NOMO-1 treated with DMSO at 0.1 percent for 48 hours (cell line): ENCODE measurements at regions not wholly inside any gene's neighbourhood (a gene's known extent, or its start where the extent isn't known, plus 50 kb on each side); places are given as distances from the start of the nearest gene placed in this dataset.
"Not testable (repeated sequence)": the region's sequence is repeated elsewhere in the genome, so short reads cannot be mapped to it uniquely, and the experiment has no call there.

Experiments used
- DNase-seq: peaks from one replicate; lab custom pipeline; 2025; ENCODE audit not compliant: unreplicated experiment; lab: John Stamatoyannopoulos, UW

DNA sequence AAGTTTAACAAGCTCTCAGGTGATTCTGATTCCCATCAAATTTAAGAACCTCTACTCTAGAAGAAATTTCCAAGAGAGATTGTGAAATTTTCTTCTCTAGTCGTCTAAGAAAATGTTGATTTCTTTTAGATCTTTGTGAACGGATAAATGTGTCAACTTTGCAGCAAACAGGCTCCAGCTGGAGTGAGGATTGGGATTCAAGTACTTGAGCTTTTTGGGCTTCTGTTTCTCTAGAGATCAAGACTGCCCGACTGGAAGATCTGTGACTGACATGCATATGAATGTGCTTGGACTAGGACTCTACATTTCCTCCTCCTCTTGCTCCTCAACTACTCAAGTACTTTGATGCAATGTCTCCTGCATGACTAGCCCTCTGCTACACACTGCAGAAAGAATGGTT lies 388.3 kb downstream of the TMEM38B start:
- no peak for DNase-seq

DNA sequence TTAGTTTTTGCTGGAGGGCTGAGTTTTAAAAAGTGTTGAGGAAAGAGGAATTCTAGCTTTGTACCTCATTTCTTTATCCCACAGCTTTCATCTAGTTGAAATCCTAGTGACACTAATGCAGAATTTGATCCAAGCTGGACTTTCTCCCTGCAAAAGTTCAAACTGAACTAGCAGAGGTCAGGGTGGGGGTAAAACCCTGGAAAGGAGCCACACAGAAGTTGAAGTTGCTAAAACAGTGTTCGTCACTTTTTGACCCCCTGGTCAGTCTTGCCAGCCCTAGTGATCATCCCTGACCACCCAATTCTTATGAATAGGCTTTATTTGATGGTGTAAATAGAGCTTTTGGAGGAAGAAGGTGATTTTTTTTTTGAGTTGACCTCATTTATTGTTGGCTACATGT lies 390.4 kb downstream of the TMEM38B start:
- DNase-seq, result no peak

DNA sequence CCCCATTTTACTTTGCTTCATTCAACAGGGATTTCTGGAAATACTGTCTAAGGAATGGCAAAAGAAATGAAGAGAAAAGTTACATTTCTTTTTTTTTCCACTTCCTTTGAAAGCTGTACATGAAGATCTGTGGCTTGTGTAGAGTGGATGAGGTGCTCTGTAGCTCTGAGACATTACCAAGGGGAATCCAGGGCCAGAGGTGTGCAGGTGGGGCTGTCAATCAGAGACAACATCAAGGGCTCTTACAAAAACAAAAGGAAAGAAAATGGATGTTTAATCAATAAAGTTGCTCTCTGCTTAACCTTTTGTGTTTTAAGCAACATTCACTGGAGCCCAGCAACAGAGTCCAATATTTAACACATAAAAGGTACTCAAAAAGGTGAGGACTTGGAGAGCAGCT lies 391.1 kb downstream of the TMEM38B start:
- no peak for DNase-seq

DNA sequence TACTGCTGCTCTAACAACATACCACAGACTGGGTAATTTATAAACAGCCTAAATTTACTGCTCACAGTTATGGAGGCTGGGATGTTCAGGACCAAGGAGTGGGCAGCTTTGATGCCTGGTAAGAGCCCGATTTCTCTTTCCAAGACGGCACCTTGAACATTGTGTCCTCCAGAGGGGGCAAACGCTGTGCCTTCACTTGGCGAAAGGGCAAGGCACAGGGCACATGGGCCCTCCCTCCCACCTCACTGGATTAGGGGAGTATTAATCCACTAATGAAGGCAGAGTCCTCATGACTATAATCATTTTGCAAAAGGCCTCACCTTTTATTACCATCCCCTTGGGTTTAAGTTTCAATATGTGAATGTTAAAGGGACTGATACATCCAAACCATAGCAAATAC lies 397.7 kb downstream of the TMEM38B start:
- DNase-seq, result no peak

DNA sequence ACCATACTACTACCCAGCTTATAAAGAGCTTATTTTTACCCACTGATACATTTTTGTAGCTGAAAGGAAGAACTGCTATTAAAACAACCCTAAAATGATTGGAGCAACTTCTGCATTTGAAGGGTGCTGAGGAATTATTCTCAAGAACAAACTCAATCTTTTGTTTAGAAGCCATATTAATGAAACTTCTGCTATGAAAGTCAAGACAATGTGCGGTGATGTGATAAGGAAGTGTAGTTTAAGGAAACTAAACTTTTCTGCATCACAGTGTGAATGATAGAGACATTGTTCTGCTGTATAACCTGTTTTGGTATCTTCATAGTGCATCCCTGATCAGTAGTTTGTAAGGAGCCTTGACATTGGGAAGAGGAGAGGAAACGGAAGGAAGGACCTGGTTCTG lies 408.5 kb downstream of the TMEM38B start:
- no peak for DNase-seq

DNA sequence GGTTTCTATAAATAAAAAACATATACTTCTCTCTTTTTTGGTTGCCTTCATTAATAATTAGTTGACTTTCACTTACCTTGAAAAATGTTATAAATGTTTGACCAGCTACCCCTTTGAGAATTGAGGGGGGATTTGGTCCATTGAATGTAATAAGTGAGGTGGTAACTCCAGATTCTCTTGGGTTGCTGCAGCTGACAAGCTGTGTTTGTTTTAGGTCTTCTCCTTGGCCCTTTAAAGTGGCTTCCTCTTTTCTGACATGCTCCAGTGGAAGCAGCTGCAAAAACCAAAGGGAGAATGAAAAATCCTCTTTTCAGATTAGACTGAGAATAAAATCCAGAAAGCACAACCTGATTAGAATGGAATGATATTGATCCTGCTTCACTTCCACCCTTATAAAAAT lies 410.5 kb downstream of the TMEM38B start:
- no peak for DNase-seq

DNA sequence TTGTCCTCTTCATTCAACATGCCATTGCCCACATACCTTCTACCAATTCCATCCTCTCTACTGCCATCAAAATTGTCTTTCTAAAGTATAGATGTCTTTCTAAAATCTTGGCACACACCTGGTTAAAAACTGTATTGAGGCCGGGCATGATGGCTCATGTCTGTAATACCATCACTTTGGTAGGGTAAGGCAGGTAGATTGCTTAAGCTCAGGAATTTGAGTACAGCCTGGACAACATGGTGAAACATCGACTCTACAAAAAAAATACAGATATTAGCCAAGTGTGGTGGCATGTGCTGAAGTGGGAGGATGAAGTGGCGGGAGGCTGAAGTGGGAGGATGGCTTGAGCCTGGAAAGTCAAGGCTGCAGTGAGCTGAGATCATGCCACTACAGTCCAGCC lies 412.1 kb downstream of the TMEM38B start:
- no peak for DNase-seq

DNA sequence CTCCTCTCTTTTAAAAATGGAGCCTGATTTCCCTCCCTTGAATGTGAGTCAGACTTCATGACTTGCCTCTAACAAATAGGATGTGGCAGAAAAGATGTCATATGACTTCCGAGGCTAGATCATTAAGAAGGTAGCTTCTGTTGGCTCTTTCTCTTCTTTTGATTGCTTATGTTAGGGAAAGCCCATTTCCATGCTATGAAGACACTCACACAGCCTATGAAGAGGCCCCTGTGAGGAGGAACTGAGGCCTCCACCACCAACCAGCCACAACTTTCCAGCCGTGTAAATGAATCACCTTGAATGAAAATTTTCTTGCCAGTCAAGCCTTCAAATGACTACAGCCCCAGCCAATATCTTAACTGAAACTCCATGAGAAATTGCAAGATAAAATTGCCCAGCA lies 413.4 kb downstream of the TMEM38B start:
- no peak for DNase-seq

DNA sequence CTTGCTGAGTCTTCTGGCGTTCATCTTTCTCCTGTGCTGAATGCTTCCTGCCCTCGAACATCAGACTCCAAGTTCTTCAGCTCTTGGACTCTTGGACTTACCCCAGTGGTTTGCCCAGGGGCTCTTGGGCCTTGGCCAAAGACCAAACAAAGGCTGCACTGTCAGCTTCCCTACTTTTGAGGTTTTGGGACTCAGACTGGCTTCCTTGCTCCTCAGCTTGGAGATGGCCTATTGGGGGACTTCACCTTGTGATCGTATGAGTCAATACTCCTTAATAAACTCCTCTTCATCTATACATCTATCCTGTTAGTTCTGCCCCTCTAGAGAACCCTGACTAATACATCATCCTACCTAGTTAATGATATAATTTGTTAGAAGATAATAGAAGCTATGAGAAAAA lies 415.4 kb downstream of the TMEM38B start:
- DNase-seq, result not testable (repeated sequence)

DNA sequence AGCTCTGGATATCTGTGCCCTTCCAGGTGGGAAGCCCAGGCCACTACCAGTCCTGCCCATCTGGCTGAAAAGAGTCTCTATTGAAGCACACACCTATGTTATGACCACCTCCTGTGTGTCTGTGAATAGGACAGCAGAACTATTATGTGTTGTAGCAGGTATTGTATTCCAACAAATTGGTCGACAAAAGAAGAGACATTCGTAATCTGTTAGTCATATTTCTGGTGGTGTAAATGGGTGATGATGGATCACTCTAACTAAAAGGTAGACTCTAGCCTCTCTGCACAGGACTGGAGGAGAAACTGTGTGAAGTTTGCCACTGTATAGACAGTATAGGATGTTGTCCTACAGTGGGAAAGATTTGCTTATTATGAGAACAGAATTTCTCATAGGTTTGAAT lies 416.1 kb downstream of the TMEM38B start:
- DNase-seq, result no peak

DNA sequence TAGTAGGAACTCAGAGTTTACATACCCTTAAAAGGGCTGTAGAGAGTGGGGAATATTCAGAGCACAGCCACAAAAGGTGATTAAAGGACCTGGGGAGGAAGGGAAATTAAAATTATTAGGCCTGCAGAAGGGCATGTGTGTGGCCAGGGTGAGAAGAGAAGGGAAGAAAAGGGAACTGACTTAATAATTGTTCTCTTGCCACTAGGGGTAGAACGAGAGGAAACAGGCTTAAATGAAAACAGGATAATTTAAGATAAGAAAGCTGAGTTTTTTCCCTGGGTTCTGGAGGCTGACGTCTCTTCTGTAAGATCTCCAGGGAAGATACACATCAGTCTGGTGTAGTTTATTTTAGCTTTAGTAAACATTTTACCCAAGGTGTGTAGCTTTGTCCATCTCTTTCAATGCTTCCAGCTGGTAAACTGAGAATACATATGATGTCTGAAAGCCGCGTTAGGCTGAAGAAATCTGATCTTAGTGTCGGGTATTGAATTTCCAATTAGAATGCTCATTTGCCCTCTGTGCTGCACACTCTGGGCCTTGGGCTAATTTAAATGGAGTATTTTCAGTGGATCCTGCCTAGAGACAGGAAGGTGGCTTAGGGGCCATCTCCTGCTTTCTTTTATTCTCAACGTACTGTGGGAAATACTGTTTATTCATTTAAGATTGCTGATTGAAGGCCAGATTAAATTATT lies 416.8 kb downstream of the TMEM38B start:
- no peak for DNase-seq

DNA sequence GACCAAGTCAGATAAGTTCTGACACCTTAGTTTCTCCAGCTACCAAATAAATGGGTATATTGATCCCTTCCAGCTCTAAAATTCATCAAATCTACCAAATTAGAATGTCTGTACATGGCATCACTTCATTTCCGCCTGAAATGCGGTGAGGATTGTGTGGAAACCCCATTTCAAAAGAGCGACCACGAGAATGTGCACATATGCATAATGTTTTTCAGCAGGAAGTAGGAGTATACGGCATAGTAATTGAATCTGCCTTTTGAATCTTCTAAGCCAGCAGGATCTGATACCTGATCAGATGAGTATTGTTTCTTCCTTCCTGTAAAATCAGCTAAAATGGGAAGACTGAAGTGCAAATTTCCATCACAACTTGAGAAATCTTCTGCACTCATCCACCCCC lies 418.6 kb downstream of the TMEM38B start:
- no peak for DNase-seq

DNA sequence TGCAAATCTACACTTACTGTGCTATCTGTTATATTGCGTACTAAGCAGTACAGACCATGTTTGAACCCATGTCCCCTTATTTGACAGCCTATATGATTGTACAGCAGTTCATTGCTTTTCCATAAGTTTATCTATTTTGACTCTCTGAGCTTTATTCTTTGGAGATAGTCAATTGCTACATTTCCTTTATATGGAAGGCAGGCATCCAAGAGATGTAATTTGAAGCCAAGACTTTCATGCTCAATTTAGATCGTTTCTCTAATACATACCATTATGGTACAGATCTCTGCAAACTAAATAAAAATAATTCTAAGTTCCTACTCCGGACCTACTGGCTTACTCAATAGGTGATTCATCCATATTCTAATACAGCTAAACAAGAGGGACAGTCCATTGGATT lies 424.8 kb downstream of the TMEM38B start:
- no peak for DNase-seq

DNA sequence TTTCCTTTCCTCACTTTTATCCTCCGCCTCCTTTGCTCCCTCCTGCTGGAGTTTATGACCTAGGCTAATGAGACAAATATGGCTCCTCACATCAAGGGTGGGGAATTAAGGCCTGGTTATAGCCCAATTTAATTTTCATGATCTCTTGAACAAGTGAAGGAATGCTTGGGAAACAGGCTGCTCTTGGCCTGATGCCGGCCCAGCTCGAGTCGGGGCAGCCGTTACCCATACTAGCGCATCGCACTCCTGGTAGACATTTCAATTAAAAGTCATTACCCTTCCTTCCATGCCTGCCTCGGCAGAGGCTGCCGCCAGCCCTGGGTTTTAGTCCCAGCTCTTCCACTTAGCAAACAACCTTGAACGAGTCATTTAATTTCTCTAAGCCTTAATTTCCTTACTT lies 425.7 kb downstream of the TMEM38B start:
- DNase-seq, result no peak

DNA sequence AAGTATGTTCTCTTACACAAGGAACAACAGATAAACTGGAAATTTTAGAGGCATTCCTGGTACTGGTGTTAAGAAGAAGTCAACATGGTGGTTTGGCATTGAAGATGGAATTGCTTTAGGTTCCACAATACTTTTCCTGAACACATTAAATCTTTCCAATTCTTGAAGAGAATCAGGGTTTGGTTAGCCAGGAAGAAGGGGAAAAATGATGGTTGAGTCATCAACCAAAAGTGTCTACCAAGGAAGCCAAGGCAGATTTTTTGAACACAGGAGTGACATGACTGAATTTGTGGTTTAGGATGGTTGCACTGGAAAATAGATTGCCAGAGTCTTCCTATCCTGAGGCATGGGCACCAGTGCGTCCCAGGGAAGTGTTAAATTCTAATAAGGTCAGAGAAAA lies 433.4 kb downstream of the TMEM38B start:
- DNase-seq, result no peak

DNA sequence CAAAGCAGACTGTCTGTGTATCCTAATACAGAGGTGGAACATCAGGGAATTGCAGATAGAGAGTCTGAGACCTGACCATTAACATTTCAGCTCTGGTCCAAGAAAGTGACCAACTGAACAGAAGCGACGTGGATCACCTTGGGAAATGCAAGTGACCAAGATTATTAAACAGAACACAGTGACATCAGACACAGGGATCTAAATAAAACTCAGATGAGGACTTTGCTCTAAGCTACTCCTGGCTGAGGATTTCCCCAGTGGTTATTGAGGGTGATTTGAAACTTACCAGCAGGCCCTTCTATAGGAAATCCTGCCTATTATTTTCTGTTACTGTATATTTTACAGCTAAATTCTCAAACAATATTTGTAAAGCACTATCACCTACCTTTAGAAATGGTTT lies 436.0 kb downstream of the TMEM38B start:
- DNase-seq, result no peak

DNA sequence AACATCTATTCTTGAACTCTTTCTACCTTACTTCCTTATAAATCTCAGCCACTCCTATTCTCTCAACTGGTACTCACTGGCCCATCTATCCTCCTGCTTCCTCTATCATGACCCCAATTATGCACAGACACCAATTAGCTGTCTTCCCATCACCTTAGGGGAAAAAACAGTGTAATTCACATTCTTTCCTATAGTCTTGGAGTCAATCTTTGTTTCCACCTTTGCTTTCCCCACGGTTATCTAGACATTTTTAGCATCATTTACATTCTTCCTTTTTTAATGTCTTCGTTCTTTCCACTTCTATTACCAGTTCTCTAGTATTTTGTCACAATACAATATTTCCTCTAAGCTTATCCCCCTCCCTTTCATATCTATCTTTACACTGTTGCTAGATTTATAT lies 449.4 kb downstream of the TMEM38B start:
- DNase-seq, result no peak

DNA sequence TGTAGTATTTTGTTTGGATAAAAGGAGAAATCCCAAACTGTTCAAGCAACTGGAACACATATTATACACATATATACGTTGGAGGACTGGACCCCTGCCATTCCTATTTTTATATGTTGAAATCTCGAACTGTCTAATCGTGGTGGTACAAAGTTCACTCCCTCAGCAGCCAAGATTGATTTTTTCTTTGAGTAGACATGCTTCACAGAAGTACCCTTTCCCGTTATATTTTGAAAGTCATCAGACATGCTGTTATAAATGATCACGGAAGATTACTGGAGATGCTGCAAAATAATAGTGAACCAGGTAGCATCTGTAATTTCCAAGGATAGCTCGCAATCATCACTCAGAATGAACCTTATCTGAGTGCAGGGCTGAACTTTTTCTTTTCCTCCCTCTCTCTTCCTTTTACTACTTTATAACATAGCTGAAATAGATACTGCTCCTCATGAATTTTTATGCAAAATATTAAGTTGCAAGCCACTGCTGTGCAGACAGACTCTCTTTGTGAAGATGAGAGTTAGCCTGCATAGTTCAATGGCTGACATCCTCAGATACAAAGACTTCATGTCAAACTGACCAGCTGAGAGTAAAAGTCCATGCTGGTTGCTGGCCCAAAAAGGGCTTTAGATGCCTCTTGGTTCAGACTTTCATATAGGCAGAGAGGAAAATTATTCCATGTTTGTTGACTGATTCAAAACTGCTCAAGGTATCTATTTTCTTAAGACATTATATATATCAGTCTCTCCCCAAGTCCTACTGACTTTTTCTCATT lies 451.9 kb downstream of the TMEM38B start:
- DNase-seq, result no peak

DNA sequence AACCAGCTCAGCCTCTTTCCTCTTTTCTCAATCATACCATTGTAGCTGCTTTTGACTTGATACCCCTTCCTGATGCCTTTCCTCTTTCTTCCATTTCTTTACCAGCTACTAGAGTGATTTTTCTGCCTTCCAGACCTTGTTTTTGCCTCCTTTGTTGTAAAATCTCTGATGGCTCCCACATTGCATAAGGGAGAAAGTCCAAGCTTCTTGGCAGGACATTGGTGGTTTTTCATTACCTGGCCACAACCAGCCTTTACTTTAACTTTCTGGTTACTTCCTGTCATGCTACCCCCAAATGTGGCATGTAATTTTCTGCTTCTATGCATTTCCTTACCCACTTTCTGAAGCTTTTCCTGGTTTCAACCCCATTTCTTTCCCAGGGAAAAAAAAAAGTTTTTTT lies 452.5 kb downstream of the TMEM38B start:
- no peak for DNase-seq

DNA sequence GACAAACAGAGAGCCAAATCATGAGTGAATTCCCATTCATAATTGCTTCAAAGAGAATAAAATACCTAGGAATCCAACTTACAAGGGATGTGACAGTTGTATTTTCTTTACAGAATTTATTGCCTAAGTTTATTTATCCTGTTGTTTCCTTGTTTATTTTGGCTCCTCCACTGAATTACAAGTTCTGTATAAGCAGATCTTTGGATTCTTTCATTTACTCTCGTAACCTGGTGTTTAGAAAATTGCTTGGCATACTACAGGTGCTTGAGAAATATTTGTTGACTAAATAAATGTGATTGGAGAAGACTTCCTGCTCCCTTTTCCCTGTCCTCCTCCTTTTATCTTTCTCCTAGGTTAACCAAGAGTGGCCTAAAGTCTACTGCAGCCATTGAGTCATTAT lies 455.6 kb downstream of the TMEM38B start:
- DNase-seq, result no peak

DNA sequence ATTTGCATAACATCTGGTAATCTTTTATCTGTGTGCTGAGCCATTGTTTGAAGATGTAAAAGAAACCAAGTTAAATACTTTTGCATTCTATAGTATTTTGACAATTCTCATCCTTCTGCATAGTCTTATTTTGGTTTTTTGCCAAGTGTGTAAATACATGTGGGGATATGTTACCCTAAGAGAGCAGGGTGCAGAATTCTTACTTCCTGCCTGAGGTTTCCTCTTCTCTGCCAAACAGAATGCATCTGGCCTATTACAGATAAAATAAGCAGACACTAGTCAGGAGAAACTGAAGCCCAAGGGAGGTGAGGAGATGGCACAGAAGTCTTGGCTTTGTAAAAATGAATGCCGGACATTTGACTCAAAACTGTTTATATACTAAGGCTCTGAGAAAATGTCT lies 462.1 kb downstream of the TMEM38B start:
- no peak for DNase-seq

DNA sequence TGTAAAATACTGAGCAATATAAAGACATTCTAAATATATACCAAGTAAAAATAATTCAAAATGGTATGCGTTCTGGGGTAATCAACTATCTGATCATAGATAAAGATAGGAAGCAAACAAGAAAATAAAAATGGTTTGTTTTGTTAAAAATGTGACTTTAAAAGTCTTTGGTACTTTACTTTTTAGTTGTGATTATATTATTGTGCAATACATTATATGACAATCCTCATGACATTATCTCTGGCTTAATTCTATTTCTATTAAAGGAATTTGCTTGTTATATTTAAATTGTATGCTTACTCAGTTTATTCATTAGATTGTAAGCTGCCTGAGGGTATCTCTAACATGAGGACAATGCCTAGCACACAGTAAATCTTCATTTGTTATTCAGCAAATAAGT lies 477.9 kb downstream of the TMEM38B start:
- DNase-seq, result no peak

DNA sequence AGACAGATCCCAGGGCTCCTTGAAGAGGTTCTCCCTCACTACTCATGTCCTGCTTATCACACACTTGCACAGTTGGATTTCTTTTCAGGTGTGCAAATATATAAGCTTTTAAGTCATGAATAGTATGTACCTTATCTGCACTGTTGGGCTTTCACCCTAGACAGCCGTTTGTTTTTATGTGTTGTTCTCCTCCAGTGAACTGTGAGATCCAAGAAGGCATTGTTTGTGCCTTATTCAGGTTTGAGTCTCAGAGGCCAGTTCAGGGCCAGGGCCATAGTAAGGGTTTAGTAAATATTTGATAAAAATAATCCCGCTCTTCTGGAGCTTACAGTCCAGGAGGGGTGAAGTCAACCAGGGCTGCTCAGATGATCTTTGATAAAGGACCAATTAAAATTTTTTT lies 480.0 kb downstream of the TMEM38B start:
- DNase-seq, result no peak
